ENCODE measurements at regions not wholly inside any gene's neighbourhood (a gene's known extent, or its start where the extent isn't known, plus 50 kb on each side); places are given as distances from the start of the nearest gene placed in this dataset.

DNA sequence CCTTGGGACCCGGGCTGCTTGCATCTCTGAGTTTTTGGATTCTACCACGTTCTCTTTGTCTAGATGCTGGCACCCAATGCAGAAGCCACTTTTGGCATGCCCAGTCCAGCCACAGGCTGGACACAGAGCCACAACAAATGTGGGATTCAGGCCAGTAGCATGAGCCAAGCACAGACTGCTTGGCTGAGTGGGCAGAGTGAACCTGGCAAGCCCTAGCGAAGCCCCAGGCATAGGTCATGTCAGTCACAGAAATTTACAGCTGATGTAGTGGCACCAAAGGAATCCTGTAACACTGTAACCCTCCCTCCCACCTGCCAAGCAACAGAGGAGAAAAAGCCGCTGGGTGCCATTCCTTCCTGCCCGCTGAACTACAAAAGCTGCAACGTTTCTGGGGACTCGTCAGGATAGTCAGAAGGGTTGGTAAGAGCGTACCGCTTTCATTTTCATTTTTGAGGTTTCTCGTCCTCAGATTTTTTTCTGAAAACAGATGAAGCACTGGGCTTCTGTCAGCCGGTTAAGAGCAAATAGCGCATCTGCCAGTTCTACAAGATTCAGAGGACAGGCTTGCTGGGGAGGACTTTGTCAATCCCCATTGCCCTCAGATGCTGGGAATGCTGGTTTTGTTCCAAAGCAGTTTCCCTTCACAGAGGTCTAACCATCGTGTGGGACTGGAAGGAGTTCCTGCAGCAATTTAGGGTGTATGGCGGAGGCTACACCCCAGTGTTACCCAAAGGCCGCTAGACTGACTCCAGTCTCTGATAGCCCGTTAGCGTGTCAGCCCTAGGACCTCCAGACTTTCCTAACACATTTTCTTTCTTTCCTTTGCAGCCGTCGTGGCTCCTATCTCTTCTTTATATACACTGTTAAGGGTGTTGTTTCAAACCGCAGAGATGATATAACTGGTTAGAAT lies 399.0 kb downstream of the HTR1A start:
- 83 to 86% (median 83%) methylated on average over 20 of the region's 20 CpGs for WGBS, 3 donors
- H3K4me1 ChIP-seq: no peaks in the 10 kb centered on the region
- H3K36me3 ChIP-seq (ENCODE audit: insufficient read depth in 1 of 2, low read depth in 1 of 2): no peaks in the 10 kb centered on the region
- H3K4me3 ChIP-seq: no peak overlapping the region
- H3K27ac ChIP-seq: no peak overlapping the region
- TF ChIP-seq, protein P1, sequence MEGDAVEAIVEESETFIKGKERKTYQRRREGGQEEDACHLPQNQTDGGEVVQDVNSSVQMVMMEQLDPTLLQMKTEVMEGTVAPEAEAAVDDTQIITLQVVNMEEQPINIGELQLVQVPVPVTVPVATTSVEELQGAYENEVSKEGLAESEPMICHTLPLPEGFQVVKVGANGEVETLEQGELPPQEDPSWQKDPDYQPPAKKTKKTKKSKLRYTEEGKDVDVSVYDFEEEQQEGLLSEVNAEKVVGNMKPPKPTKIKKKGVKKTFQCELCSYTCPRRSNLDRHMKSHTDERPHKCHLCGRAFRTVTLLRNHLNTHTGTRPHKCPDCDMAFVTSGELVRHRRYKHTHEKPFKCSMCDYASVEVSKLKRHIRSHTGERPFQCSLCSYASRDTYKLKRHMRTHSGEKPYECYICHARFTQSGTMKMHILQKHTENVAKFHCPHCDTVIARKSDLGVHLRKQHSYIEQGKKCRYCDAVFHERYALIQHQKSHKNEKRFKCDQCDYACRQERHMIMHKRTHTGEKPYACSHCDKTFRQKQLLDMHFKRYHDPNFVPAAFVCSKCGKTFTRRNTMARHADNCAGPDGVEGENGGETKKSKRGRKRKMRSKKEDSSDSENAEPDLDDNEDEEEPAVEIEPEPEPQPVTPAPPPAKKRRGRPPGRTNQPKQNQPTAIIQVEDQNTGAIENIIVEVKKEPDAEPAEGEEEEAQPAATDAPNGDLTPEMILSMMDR (IDR thresholded peaks at IDR 0.05): no peak
- no peaks in the 10 kb centered on the region for H3K27me3 ChIP-seq (ENCODE audit: insufficient read depth in 3 of 3, low read length in 2 of 3)
- H3K9me3 ChIP-seq: no peaks in the 10 kb centered on the region
- no peak for DNase-seq
- intact Hi-C loops (cut with DNase I): no loop called here
- ATAC-seq: no peak

- TF ChIP-seq, protein P1 (IDR thresholded peaks at IDR 0.05): no peak
- no peaks in the 10 kb centered on the region for H3K4me1 ChIP-seq
- DNase-seq: no peak
- ATAC-seq: no peak
- intact Hi-C loops (cut with DNase I): no loop called here
- no peaks in the 10 kb centered on the region for H3K27me3 ChIP-seq (ENCODE audit: insufficient read depth in 3 of 3, low read length in 2 of 3)
- no peaks in the 10 kb centered on the region for H3K36me3 ChIP-seq (ENCODE audit: insufficient read depth in 1 of 2, low read depth in 1 of 2)
- no peak overlapping the region for H3K27ac ChIP-seq
- 53 to 59% (median 56%) methylated on average over 4 of the region's 4 CpGs for WGBS, 3 donors
- no peak overlapping the region for H3K4me3 ChIP-seq
- no peaks in the 10 kb centered on the region for H3K9me3 ChIP-seq
Measured at GRCh38 chr5:63555874-63556273, 406.4 kb downstream of the HTR1A start.

DNA sequence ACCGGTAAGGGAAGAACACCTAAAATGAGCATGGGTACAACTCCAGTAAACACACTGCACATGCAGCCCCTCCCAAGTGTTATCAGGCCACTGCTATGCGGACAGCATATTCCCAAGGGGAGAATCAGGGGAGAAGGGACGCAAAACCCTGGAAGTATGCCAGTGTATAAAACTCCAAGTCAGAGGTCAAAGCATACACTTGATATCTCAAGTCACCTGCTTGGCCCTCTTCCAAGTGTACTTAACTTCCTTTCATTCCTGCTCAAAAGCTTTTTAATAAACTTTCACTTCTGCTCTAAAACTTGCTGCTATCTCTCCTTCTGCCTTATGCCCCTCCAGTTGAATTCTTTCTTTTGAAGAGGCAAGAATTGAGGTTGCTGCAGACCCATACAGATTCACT lies 408.1 kb downstream of the HTR1A start:
- Histone ChIP-seq H3K4me3 (no peak overlapping the region), H3K4me1 (no peaks in the 10 kb centered on the region), H3K36me3 (ENCODE audit: insufficient read depth in 1 of 2, low read depth in 1 of 2) (no peaks in the 10 kb centered on the region), H3K27me3 (ENCODE audit: insufficient read depth in 3 of 3, low read length in 2 of 3) (no peaks in the 10 kb centered on the region), H3K27ac (no peak overlapping the region), H3K9me3 (no peaks in the 10 kb centered on the region)
- TF ChIP-seq, protein P1 (IDR thresholded peaks at IDR 0.05): no peak
- 27 to 31% (median 28%) methylated on average over 3 of the region's 3 CpGs for WGBS, 3 donors
- intact Hi-C loops (cut with DNase I): no loop called here
- ATAC-seq (no peak), DNase-seq (no peak)

GRCh38 chr5:63553073-63553472 lies 409.2 kb downstream of the HTR1A start:
- ATAC-seq: no peak
- 78 to 83% (median 82%) methylated on average over 1 of the region's 1 CpG for WGBS, 3 donors

More at GRCh38 chr5:63553073-63553472, 409.2 kb downstream of the HTR1A start:
- H3K36me3 ChIP-seq (ENCODE audit: insufficient read depth in 1 of 2, low read depth in 1 of 2): no peaks in the 10 kb centered on the region
- H3K27me3 ChIP-seq (ENCODE audit: insufficient read depth in 3 of 3, low read length in 2 of 3): no peaks in the 10 kb centered on the region
- no peaks in the 10 kb centered on the region for H3K9me3 ChIP-seq
- no peak overlapping the region for H3K4me3 ChIP-seq
- TF ChIP-seq, protein P1 (IDR thresholded peaks at IDR 0.05): no peak
- intact Hi-C loops (cut with DNase I): no loop called here
- H3K4me1 ChIP-seq: no peaks in the 10 kb centered on the region
- H3K27ac ChIP-seq: no peak overlapping the region
- DNase-seq: no peak
